ENCODE measurements at regions not wholly inside any gene's neighbourhood (a gene's known extent, or its start where the extent isn't known, plus 50 kb on each side); places are given as distances from the start of the nearest gene placed in this dataset.

DNA sequence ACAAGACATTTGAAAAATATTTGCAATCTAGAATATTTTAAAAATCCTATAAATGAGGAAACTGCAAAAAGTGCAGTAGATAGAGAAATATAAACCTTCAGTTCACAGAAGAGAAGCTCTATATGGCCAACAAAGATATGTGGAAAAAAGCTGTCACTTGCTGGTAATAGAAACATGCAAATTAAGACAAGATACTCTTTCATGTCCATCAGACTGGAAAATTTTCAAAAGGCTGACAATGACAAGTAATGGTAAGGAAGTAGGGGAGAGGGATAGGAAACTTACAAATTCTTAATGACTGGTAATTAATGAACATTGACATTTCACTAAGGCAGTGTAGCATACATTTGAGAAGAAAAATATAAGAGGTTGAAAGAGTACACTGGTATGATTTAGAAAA, 147.9 kb downstream of the MRPL39 start:
- TF ChIP-seq, protein P1, sequence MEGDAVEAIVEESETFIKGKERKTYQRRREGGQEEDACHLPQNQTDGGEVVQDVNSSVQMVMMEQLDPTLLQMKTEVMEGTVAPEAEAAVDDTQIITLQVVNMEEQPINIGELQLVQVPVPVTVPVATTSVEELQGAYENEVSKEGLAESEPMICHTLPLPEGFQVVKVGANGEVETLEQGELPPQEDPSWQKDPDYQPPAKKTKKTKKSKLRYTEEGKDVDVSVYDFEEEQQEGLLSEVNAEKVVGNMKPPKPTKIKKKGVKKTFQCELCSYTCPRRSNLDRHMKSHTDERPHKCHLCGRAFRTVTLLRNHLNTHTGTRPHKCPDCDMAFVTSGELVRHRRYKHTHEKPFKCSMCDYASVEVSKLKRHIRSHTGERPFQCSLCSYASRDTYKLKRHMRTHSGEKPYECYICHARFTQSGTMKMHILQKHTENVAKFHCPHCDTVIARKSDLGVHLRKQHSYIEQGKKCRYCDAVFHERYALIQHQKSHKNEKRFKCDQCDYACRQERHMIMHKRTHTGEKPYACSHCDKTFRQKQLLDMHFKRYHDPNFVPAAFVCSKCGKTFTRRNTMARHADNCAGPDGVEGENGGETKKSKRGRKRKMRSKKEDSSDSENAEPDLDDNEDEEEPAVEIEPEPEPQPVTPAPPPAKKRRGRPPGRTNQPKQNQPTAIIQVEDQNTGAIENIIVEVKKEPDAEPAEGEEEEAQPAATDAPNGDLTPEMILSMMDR (IDR thresholded peaks at IDR 0.05): no peak
- ChIA-PET POLR2A (no interaction called here), CTCF (interaction anchor here (0.6 kb wide), 1 partner anchor 114 kb away, joined by 3 read pairs; no protein-coding TSS in a partner anchor)
- Histone ChIP-seq H3K27me3 (replicated peaks in 1 of 4; ENCODE audit: control extremely low read depth in 1 of 4, control insufficient read depth in 3 of 4, insufficient read depth in 4 of 4, low read length in 3 of 4) (no peaks in the 10 kb centered on the region), H3K27ac (ENCODE audit: low read length in 2 of 2) (no peak overlapping the region), H3K4me2 (replicated peaks; ENCODE audit: low read depth, low read length, poor library complexity, severe bottlenecking) (no peak overlapping the region), H4K20me1 (ENCODE audit: control insufficient read depth, insufficient read depth, low read length, poor library complexity, severe bottlenecking) (no peaks in the 10 kb centered on the region), H3K9me3 (ENCODE audit: control extremely low read depth in 1 of 3, control insufficient read depth in 2 of 3, insufficient read depth in 1 of 3, low read length in 2 of 3) (peaks cover 0 to 4% (median 0%) of the 10 kb centered on the region in 3 donors), H2AFZ (ENCODE audit: insufficient read depth, low read depth, low read length, poor library complexity, severe bottlenecking) (no peak overlapping the region), H3K79me2 (ENCODE audit: control insufficient read depth, insufficient read depth, low read length) (peaks cover 4% of the 10 kb centered on the region), H3K4me3 (ENCODE audit: control extremely low read depth in 1 of 5, extremely low read depth in 1 of 5, insufficient read depth in 1 of 5, low read depth in 2 of 5, low read length in 4 of 5) (no peak overlapping the region), H3K36me3 (replicated peaks in 1 of 2; ENCODE audit: control extremely low read depth in 1 of 2, control insufficient read depth in 1 of 2, extremely low read depth in 1 of 2, insufficient read depth in 2 of 2, low read length in 1 of 2) (no peaks in the 10 kb centered on the region), H3K9ac (ENCODE audit: low read length) (no peak overlapping the region), H3K4me1 (ENCODE audit: control insufficient read depth in 2 of 2, insufficient read depth in 2 of 2, low read length in 2 of 2) (peaks cover 26 to 31% of the 10 kb centered on the region in 2 donors)
- ATAC-seq (ENCODE audit: low read depth) (peak; percentile 12), DNase-seq (peak; percentile 31)
- Mint-ChIP-seq H3K27ac (peak overlapping the region; percentile 54), H3K4me3 (no peak overlapping the region), H3K4me1 (peaks cover 51% of the 10 kb centered on the region), H3K9me3 (ENCODE audit: insufficient read depth) (peaks cover 6% of the 10 kb centered on the region), H3K27me3 (no peaks in the 10 kb centered on the region)
- intact Hi-C loops (cut with micrococcal nuclease): loop anchor here (2.0 kb wide), 1 partner anchor 31 kb away; no protein-coding TSS in a partner anchor

DNA sequence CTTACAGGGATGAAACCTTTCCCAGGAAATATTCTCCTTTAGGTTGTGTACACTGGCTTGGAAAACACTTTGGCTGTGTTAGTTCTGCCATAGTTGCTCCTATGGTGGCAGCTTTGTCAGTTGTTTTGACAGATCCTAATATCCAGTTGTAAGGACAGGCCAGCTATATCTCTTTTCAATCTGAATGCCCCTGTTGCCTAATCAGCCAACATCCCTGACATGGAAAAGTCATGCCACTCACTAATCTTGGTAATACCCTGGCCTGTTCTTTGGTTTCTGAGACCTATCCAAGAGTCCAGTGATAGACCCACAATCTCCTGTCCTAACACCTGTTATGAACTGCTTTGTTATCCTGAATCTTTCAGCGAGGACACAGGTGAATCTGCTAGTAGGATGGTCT, 148.8 kb downstream of the MRPL39 start:
- peaks cover 0 to 4% (median 0%) of the 10 kb centered on the region in 3 donors for H3K9me3 ChIP-seq (ENCODE audit: control extremely low read depth in 1 of 3, control insufficient read depth in 2 of 3, insufficient read depth in 1 of 3, low read length in 2 of 3)
- peaks cover 4% of the 10 kb centered on the region for H3K79me2 ChIP-seq (ENCODE audit: control insufficient read depth, insufficient read depth, low read length)
- Mint-ChIP-seq H3K27me3 (no peaks in the 10 kb centered on the region), H3K4me1 (peaks cover 53% of the 10 kb centered on the region), H3K4me3 (no peak overlapping the region), H3K27ac (peak overlapping the region; percentile 54), H3K9me3 (ENCODE audit: insufficient read depth) (peaks cover 9% of the 10 kb centered on the region)
- no peaks in the 10 kb centered on the region for H3K36me3 ChIP-seq (replicated peaks in 1 of 2; ENCODE audit: control extremely low read depth in 1 of 2, control insufficient read depth in 1 of 2, extremely low read depth in 1 of 2, insufficient read depth in 2 of 2, low read length in 1 of 2)
- peak overlapping the region; percentile 16 to 94 for H3K27ac ChIP-seq (ENCODE audit: low read length in 2 of 2)
- no peaks in the 10 kb centered on the region for H4K20me1 ChIP-seq (ENCODE audit: control insufficient read depth, insufficient read depth, low read length, poor library complexity, severe bottlenecking)
- H2AFZ ChIP-seq (ENCODE audit: insufficient read depth, low read depth, low read length, poor library complexity, severe bottlenecking): no peak overlapping the region
- H3K9ac ChIP-seq (ENCODE audit: low read length): no peak overlapping the region
- ChIA-PET POLR2A (no interaction called here), CTCF (no interaction called here)
- no peak for TF ChIP-seq EZH2 (IDR thresholded peaks at IDR 0.05; ENCODE audit: borderline replicate concordance, insufficient read depth, low read depth, low read length, poor library complexity, severe bottlenecking)
- TF ChIP-seq, protein P1 (IDR thresholded peaks at IDR 0.05): no peak
- WGBS (ENCODE audit: insufficient coverage): no CpG with 5 or more reads among the region's 1 CpG
- H3K4me2 ChIP-seq (replicated peaks; ENCODE audit: low read depth, low read length, poor library complexity, severe bottlenecking): peak overlapping the region; percentile 20
- no peak for ATAC-seq (ENCODE audit: low read depth)
- no peak overlapping the region for H3K4me3 ChIP-seq (ENCODE audit: control extremely low read depth in 1 of 5, extremely low read depth in 1 of 5, insufficient read depth in 1 of 5, low read depth in 2 of 5, low read length in 4 of 5)
- intact Hi-C loops (cut with micrococcal nuclease): loop anchor here (2.0 kb wide), 1 partner anchor 32 kb away; no protein-coding TSS in a partner anchor
- peak; percentile 9 for DNase-seq
- no peaks in the 10 kb centered on the region for H3K27me3 ChIP-seq (replicated peaks in 1 of 4; ENCODE audit: control extremely low read depth in 1 of 4, control insufficient read depth in 3 of 4, insufficient read depth in 4 of 4, low read length in 3 of 4)
- peaks cover 26 to 31% of the 10 kb centered on the region in 2 donors for H3K4me1 ChIP-seq (ENCODE audit: control insufficient read depth in 2 of 2, insufficient read depth in 2 of 2, low read length in 2 of 2)

Measured in B cell (primary cell).